IMR-90 (cell line): ENCODE measurements at regions not wholly inside any gene's neighbourhood (a gene's known extent, or its start where the extent isn't known, plus 50 kb on each side); places are given as distances from the start of the nearest gene placed in this dataset.

Experiments
- ATAC-seq: fragments of 200-7000 bp; cut with Tn5 transposase; 2 replicates; pipeline ENCODE4 v1.9.1; 2020; ENCODE audit warnings: low read depth, mild to moderate bottlenecking, moderate library complexity
- BruUV-seq: library from RNA; stranded (reverse); fragments of 400-500 nt; replicated peaks from 2 replicates; lab custom pipeline; 2021; lab: Mats Ljungman, UMichigan
- CTCF ChIA-PET: fragments of 300-600 bp; formaldehyde crosslinking; extraction: SDS; loops from one replicate; lab custom pipeline; 2021; ENCODE audit warnings: antibody characterized with exemption; lab: Yijun Ruan, JAX
- POLR2A ChIA-PET: fragments of 300-600 bp; sonication (Branson Sonifier 250); formaldehyde crosslinking; loops from one replicate; lab custom pipeline; 2022; ENCODE audit warnings: antibody characterized with exemption; ENCODE audit not compliant: unreplicated experiment; lab: Charles Lee
- DNase-seq: peaks from one replicate; pipeline ENCODE4 v3.0.0; 2013
- H2AFZ ChIP-seq: replicated peaks from 2 replicates; pipeline ENCODE3; 2013; ENCODE audit warnings: low read length, mild to moderate bottlenecking; ENCODE audit not compliant: poor library complexity
- H2AK5ac ChIP-seq: 2 replicates; pipeline ENCODE4 v1.6.1; 2013; ENCODE audit warnings: low read depth, low read length, inconsistent platforms
- H2AK9ac ChIP-seq: replicated peaks from 2 replicates; pipeline ENCODE3; 2013; ENCODE audit warnings: mild to moderate bottlenecking, low read depth, low read length, moderate library complexity; ENCODE audit not compliant: poor library complexity
- H2BK120ac ChIP-seq: 2 replicates; pipeline ENCODE4 v1.6.1; 2013; ENCODE audit warnings: low read depth, low read length, inconsistent platforms
- H2BK15ac ChIP-seq: 3 replicates; pipeline ENCODE4 v1.6.1; 2013; ENCODE audit warnings: low read depth, low read length, inconsistent platforms
- H2BK20ac ChIP-seq: 2 replicates; pipeline ENCODE4 v1.6.1; 2013; ENCODE audit warnings: low read depth, mild to moderate bottlenecking, inconsistent platforms, low read length, moderate library complexity
- H2BK5ac ChIP-seq: 2 replicates; pipeline ENCODE4 v1.6.1; 2013; ENCODE audit warnings: mild to moderate bottlenecking, low read depth, low read length, inconsistent platforms; ENCODE audit not compliant: poor library complexity, severe bottlenecking
- H3K14ac ChIP-seq: replicated peaks from 2 replicates; pipeline ENCODE4 v1.6.1; 2013; ENCODE audit warnings: low read depth, low read length, inconsistent platforms
- H3K18ac ChIP-seq: 2 replicates; pipeline ENCODE4 v1.6.1; 2013; ENCODE audit warnings: low read depth, low read length, control low read depth
- H3K23ac ChIP-seq: 2 replicates; pipeline ENCODE4 v1.6.1; 2013; ENCODE audit warnings: low read depth, low read length, inconsistent platforms
- H3K27ac ChIP-seq: 2 replicates; pipeline ENCODE4 v1.5.1; 2013; ENCODE audit warnings: mild to moderate bottlenecking, control low read depth, low read length; ENCODE audit not compliant: insufficient read depth
- H3K27me3 ChIP-seq: 2 replicates; pipeline ENCODE4 v1.6.1; 2013; ENCODE audit warnings: low read length; ENCODE audit not compliant: control insufficient read depth, insufficient read depth
- H3K36me3 ChIP-seq: 2 replicates; pipeline ENCODE4 v1.6.1; 2013; ENCODE audit warnings: low read length, mixed read lengths; ENCODE audit not compliant: control insufficient read depth, insufficient read depth
- H3K4ac ChIP-seq: 2 replicates; pipeline ENCODE4 v1.6.1; 2013; ENCODE audit warnings: low read depth, low read length, inconsistent platforms
- H3K4me1 ChIP-seq: 2 replicates; pipeline ENCODE4 v1.6.1; 2013; ENCODE audit warnings: low read length, mixed read lengths; ENCODE audit not compliant: control insufficient read depth, insufficient read depth
- H3K4me2 ChIP-seq: 2 replicates; pipeline ENCODE4 v1.6.1; 2013; ENCODE audit warnings: low read depth, mild to moderate bottlenecking, control low read depth, low read length, moderate library complexity
- H3K4me3 ChIP-seq: 2 replicates; pipeline ENCODE4 v1.5.1; 2013; ENCODE audit warnings: low read depth, mild to moderate bottlenecking, control low read depth, low read length, moderate library complexity; ENCODE audit not compliant: insufficient read depth
- H3K56ac ChIP-seq: 2 replicates; pipeline ENCODE4 v1.6.1; 2013; ENCODE audit warnings: low read length, inconsistent platforms; ENCODE audit not compliant: insufficient read depth; ENCODE audit errors: extremely low read depth
- H3K79me1 ChIP-seq, 2 experiments: 2 replicates each; pipeline ENCODE4 v1.6.1; 2013; ENCODE audit warnings: low read length in 2 of 2, inconsistent platforms in 1 of 2, low read depth in 1 of 2
- H3K9ac ChIP-seq: 2 replicates; pipeline ENCODE4 v1.6.1; 2013; ENCODE audit warnings: low read depth, low read length, control low read depth
- H3K9me1 ChIP-seq: 2 replicates; pipeline ENCODE4 v1.6.1; 2013; ENCODE audit warnings: low read length, inconsistent platforms; ENCODE audit not compliant: insufficient read depth
- H3K9me3 ChIP-seq: 2 replicates; pipeline ENCODE4 v1.6.1; 2013; ENCODE audit warnings: low read length; ENCODE audit not compliant: control insufficient read depth, insufficient read depth
- H4K20me1 ChIP-seq: 2 replicates; pipeline ENCODE4 v1.6.1; 2013; ENCODE audit warnings: low read length, inconsistent platforms; ENCODE audit not compliant: insufficient read depth
- H4K5ac ChIP-seq: 2 replicates; pipeline ENCODE4 v1.6.1; 2013; ENCODE audit warnings: mild to moderate bottlenecking, low read depth, low read length, control low read depth
- H4K8ac ChIP-seq, 2 experiments: 2 replicates each; pipeline ENCODE4 v1.6.1; 2013; ENCODE audit warnings: low read depth in 2 of 2, low read length in 2 of 2, control low read depth in 1 of 2, inconsistent platforms in 1 of 2
- H4K91ac ChIP-seq: 2 replicates; pipeline ENCODE4 v1.6.1; 2013; ENCODE audit warnings: low read depth, low read length, inconsistent platforms; ENCODE audit not compliant: insufficient read depth
- BHLHE40 ChIP-seq: fragments of 150-350 bp; IDR thresholded peaks from 2 replicates; pipeline ENCODE4 v1.6.1; 2016; ENCODE audit warnings: mild to moderate bottlenecking, low read depth, low read length
- CHD1 ChIP-seq: IDR thresholded peaks from 2 replicates; pipeline ENCODE4 v1.6.1; 2012; ENCODE audit warnings: low read depth, low read length, improper control_type of control experiment
- FOS ChIP-seq: fragments of 150-350 bp; IDR thresholded peaks from 2 replicates; pipeline ENCODE4 v1.6.1; 2016; ENCODE audit warnings: low read depth, low read length
- RAD21 ChIP-seq: IDR thresholded peaks from 2 replicates; pipeline ENCODE4 v1.6.1; 2012; ENCODE audit warnings: low read length, improper control_type of control experiment
- RCOR1 ChIP-seq: IDR thresholded peaks from 2 replicates; pipeline ENCODE4 v1.6.1; 2012; ENCODE audit warnings: mild to moderate bottlenecking, low read length, improper control_type of control experiment; ENCODE audit not compliant: insufficient replicate concordance
- SMC3 ChIP-seq: fragments of 150-350 bp; IDR thresholded peaks from 2 replicates; pipeline ENCODE4 v1.6.1; 2016; ENCODE audit warnings: low read depth, mild to moderate bottlenecking, antibody characterized with exemption, low read length, moderate library complexity
- WGBS, 2 experiments: methylation state at CpG; one replicate each; pipeline versions ENCODE4 v1.1.5 to v1.1.7; 2013; ENCODE audit warnings: missing lambda C conversion rate in 2 of 2; ENCODE audit not compliant: insufficient read length in 1 of 2; ENCODE audit errors: extremely low coverage in 2 of 2; 5-methylcytosine and 5-hydroxymethylcytosine counted together
- dilution Hi-C: fragments of 300-500 bp; cut with HindIII; formaldehyde crosslinking; loops from one replicate; pipeline ENCODE4 v1.14.3; 2018; ENCODE audit warnings: low sequenced_read_pairs; ENCODE audit not compliant: unreplicated experiment
- in situ Hi-C: fragments of 300-500 bp; cut with MboI; formaldehyde crosslinking; loops from 3 replicates; pipeline ENCODE4 v1.14.3; 2019; ENCODE audit warnings: low sequenced_read_pairs, inconsistent platforms, mixed read lengths
- intact Hi-C: fragments of 100-400 bp; cut with micrococcal nuclease; formaldehyde crosslinking; loops from 2 replicates; pipeline ENCODE4 v1.10.0; 2022

GRCh38 chr15:31556494-31557150 is 230.0 kb downstream of the KLF13 start:
- Histone ChIP-seq H3K4me1 (peaks cover 8% of the 10 kb centered on the region), H3K27me3 (no peaks in the 10 kb centered on the region), H3K36me3 (no peaks in the 10 kb centered on the region), H4K91ac (no peak overlapping the region), H2AK5ac (no peak overlapping the region), H3K79me1 (no peaks in the 10 kb centered on the region), H2BK120ac (no peak overlapping the region), H2BK20ac (no peak overlapping the region), H4K5ac (no peak overlapping the region), H4K20me1 (no peaks in the 10 kb centered on the region), H3K4me3 (no peak overlapping the region), H3K18ac (no peak overlapping the region), H2AFZ (no peak overlapping the region), H3K9me1 (peaks cover 3% of the 10 kb centered on the region; the same call in 1 of the 2 replicates), H3K4me2 (no peak overlapping the region), H3K27ac (no peak overlapping the region), H2BK15ac (no peak overlapping the region), H3K9me3 (no peaks in the 10 kb centered on the region), H4K8ac (no peak overlapping the region), H2AK9ac (no peak overlapping the region), H2BK5ac (no peak overlapping the region), H3K9ac (no peak overlapping the region), H3K4ac (no peak overlapping the region), H3K23ac (no peak overlapping the region), H3K56ac (no peak overlapping the region), H3K14ac (no peak overlapping the region)
- ATAC-seq (no peak), DNase-seq (no peak)
- no CpG with 5 or more reads among the region's 9 CpGs for WGBS, 2 experiments
- intact Hi-C loops (no loop called here), in situ Hi-C loops (no loop called here), dilution Hi-C loops (no loop called here)
- CTCF ChIA-PET = interaction anchor here (0.6 kb wide), 1 partner anchor 18 kb away, joined by 3 read pairs; no protein-coding TSS in a partner anchor
- TF ChIP-seq BHLHE40 = no peak
- no peak for TF ChIP-seq RCOR1
- no peak for TF ChIP-seq RAD21
- no peak for TF ChIP-seq FOS
- TF ChIP-seq SMC3 = no peak
- TF ChIP-seq CHD1 = no peak
- BruUV-seq = no TSS peak
- POLR2A ChIA-PET = no interaction called here
